Activated CD4-positive, alpha-beta T cell treated with anti-CD3 and anti-CD28 coated beads for 48 hours (primary cell): ENCODE measurements at regions not wholly inside any gene's neighbourhood (a gene's known extent, or its start where the extent isn't known, plus 50 kb on each side); places are given as distances from the start of the nearest gene placed in this dataset.
"Not testable (repeated sequence)": the region's sequence is repeated elsewhere in the genome, so short reads cannot be mapped to it uniquely, and the experiment has no call there.

Experiments used
- DNase-seq: peaks from one replicate; pipeline ENCODE4 v3.0.0-alpha.2; 2020

DNA sequence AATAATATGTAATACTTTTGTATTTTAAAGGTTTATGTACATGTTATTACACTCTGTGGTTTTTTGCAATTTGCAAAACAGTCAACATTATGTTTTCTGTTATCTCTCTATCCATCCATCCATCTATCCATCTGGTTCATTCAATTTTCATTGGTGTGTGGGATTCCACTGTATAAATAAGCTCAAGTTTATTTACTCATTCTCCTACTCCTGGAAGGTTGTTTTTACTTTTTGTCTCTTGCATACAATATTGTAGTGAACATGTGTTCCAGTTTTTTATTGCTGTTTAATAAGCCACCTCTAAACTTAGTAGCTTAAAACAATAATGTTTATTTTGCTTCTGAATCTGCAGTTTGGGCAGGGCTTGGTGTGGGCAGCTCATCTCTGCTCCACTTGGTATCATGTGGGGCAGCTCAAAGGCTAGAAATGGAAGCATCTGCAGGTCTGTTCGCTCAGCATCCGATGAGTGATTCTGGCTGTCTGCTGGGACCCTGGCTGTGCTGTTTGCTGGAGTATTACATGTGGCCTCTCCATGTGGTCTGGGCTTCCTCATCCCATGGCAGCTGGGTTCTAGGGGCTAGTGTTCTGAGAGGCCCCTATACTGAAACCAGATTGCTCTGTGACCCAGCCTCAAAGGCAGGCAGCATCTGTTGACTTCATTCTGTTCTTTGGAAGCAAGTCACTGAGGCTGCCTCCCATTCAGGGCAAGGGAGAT, 98.8 kb downstream of the SLC25A47 start:
- no peak for DNase-seq

DNA sequence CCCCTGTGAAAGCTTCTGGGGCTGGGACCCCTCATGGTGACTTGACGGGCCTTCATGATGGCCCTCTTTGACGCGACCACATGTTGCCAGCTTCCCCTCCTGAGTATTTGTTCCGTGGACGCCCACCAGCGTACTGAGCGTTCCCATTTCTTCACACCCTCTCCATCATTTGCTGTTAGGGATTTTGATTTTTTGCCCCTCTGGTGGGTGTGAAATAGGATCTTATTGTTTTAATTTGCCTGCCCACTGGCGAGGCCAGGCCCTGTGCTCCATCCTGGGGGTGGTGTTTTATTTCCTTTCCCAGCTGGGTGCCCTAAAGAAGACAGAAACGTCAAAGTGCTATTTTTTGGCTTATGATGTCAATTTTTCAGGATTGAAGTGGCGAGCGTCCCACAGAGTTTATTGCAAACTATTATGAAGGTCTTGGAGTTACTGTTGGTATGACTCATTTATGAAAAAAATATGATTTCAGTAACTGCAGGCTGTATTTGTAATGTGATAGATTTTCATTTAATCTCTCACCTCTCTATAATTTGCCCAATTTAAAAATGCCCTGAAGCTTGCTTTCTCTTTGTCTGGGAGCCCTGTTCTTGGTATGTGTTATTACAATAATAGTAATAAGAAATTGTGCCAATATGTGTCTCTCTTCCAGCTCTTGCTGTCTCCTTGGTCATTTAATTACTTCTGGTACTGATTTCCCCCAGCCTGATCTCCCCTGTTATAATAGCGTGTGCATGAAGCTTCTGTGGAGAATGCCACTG, 99.6 kb downstream of the SLC25A47 start:
- DNase-seq, result no peak

DNA sequence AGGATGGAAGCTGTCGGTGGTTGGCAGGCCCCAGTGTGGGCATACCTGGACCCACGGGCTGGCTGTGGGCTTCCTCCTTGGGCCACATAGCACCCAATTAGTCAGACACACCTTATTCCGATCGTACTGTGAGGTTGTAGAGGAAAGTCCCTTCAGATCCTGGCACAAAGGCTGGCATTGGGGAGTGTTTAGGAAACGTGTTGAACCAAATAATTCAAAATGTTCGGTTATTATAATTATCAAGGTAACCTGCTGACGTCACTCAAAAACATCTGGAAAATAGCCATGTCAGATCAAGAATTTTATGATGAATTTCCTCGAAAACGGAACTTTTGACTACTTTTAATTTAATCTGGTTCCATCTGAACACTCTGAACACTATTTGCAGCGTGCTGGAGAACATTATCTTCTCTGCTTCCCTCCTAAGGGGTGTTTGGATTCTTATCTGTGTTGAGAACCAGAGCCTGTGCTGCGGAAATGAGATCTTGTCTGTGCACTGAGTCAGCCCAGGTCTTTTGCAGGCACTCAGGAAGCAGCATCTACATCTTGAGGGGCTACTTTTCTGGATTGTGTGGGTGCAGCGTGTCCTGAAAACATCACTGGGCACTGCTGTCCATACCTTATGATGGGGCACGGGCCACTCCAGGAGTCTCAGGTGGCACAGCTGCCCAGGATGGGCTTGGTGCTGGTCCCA, 100.3 kb downstream of the SLC25A47 start:
- DNase-seq, result no peak

DNA sequence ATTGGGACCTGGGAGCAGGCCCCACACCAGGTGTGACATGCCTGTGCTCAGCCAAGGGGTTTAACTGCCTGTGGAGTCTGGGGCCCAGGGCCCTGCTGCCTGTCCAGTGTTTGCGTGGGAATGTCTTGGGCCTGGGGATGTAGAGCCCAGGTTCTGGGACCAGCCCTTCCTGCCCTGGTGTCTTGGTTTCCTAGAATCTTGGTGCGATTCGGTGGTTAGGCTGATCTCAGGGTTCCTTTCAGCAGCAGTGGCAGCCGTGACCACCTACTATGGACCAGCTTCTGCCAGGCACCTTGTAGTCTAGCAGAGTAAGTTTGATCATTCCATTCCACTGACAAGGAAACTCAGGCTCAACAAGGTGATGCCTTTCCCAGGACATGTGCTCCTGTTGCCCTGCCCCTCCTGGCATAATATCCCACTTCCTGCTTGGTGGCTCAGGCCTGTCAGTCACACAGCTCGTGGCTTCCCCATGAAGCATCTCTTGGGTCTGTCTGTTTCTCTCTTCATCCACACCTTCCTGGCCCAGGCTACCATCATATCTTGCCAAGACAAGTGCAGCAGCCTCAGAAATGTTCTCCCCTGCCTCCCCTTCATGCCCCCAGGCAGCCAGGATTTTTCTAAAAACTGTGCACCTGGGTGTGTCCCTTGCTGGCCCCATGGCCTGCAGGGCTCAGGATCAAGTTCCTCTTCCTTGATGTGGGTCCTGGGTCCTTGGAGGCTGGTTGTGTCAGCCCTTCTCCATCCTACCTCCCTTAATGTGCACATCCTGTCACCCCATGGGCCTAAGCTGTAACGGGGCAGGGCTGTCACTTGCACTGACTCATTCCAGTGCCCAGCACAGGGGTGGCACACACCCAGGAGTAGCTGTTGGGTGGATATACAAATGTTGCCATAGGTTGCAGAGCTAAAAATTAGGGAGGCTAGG, 101.6 kb downstream of the SLC25A47 start:
- no peak for DNase-seq

DNA sequence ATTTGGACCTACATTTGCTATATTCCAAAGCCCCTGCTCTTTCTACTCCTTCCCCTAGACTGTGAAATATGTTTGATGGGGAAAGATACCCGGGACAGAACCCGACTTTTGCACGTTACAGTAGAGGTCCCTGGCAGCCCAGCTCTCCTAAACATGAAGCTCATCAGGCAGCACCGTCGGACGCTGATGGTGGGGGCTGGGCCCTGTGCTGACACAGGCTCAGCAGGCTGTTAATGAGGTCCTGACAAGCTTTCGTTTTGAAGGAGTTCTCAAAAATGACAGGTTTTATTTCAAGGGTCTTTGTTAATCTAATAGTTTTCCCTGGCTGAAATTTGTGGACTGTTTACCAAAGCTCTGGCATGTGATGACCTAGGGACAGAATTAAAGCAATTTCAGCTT, 102.3 kb downstream of the SLC25A47 start:
- DNase-seq, result no peak

DNA sequence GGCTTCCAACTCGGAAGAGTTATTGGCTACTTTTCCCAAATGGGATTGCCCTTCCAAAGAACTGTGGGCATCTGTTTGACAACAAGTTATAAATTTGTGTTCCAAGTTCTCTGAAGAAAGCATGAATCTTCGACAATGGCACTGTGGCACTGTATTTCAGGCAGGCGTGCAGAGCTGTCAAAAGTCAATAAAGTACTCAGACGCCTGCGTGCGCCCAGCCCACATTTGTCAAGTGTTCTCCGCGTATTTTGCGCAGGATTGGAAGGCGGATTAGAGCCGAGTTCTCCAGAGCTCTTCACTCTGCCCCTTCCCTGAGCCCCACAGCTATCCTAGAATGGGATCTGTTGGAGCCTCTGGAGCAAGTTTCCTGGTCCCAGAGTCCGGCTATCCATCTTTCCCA, 103.2 kb downstream of the SLC25A47 start:
- no peak for DNase-seq

GRCh38 chr14:100427166-100427565, 104.0 kb downstream of the SLC25A47 start:
- DNase-seq, result no peak

- peak; percentile 19 for DNase-seq
These were observed 105.6 kb downstream of the SLC25A47 start for GRCh38 chr14:100428727-100429126.

DNA sequence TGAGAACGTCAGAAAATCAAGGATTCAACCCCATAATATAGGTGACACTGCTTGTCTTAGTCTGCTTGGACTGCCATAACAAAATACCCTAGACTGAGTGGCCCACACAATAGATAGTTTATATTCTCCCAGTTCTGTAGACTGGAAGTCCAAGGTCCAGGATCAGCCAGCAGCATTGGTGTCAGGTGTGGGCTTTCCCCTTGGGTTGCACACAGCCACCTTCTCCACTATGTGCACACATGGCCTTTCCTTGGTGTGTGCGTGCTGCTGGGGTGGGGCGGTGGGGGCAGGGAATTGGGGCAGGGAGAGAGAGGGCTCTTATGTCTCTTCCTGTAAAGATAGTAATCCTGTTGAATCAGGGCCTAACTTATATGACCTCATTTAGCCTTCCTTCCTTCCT, 106.4 kb downstream of the SLC25A47 start:
- DNase-seq, result no peak

DNA sequence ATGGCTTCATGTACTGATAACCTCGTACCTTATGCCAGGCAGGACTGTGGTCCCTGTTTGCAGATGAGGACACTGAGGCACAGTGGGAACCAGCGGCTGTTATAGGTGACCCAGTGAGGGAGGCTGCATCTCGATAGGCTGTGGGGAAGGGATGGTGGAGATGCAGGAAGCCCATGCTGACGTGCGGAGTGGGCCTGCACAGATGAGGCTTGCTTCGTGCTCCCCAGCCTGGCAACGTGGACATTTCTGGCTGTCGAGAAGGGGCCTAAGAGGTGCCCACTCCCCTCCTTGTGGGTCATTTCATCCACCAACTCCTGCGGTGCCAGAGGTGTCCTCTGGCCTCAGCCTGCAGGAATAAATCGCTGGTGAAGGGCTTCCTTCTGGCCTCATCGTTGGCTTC, 107.4 kb downstream of the SLC25A47 start:
- no peak for DNase-seq

- DNase-seq, result not testable (repeated sequence)
These were observed 108.3 kb downstream of the SLC25A47 start for GRCh38 chr14:100431461-100431860.

DNA sequence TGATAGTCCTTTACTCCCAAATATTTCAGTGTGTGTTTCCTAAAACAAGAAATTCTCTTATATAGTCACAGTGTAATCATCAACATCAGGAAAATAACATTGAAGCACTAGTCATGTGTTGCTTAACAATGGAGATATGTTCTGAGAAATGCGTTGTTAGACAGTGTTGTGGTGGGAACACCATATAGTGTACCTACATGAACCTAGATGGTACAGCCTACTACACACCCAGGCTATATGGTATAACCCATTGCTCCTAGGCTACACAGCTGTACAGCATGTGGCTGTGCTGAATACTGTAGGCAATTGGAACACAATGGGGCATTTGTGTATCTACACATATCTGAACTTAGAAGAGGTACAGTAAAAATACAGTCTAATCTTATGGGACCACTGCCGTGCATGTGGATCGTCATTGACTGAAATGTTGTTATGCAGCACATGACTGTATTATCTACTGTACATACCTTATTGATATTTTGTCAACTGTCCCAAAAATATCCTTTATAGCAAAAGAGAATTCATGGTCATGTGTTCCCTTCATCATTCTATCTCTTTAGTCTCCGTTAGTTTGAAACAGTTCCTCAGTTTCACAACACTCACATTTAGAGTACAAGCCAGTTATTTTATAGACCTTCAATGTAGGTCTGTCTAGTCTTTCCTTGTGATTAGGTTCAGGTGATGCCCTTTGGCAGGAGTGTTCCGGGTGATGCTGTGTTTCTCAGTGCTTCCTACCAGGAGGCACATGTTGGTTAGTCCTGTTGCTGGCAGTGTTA, 109.7 kb downstream of the SLC25A47 start:
- no peak for DNase-seq

DNA sequence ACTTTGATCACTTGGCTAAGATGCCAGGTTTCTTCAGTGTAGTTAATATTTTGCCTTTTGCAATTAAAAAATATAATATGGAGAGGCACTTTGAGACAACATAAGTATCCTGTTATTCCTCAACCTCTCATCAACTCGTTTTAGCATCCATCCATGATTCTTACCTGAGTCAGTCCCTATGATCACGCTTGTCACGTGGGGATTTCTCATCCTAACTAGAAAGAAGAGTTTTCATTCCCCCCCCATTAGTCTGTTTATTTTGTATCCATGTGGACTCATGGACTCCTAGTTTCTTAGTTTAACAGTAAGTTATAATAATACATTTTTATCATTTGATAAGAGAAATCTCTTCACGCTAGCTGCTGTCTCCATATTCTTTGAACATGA, 110.3 kb downstream of the SLC25A47 start:
- no peak for DNase-seq

DNA sequence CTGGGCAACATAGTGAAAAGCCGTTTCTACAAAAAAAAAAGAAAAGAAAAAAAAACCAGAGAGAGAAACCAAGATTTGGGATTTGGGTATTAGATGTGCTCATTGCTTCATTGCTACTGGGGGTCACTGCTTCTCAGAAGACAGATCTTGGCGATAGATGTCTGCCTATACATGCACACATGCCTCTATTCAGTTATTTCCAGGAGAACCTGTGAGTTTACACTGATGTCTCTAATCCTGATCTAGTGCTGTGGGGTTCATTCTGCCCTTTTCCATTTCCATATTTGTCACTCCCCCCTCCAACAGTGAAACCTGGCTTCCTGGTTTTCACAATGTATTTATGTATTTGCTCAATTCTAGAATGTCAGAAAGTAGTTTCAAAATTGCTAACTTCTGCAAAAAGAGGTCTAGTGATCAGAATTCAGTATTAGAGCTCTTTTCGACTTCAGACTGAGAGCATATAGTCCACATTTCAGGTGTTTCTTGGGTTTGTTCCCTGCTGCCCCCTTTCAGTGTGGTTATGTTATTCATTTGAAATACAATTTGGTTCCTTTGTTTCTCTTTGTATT, 111.0 kb downstream of the SLC25A47 start:
- DNase-seq, result no peak

GRCh38 chr14:100434911-100435438, 111.8 kb downstream of the SLC25A47 start:
- DNase-seq, result no peak

GRCh38 chr14:100435459-100435858, 112.3 kb downstream of the SLC25A47 start:
- DNase-seq, result no peak

DNA sequence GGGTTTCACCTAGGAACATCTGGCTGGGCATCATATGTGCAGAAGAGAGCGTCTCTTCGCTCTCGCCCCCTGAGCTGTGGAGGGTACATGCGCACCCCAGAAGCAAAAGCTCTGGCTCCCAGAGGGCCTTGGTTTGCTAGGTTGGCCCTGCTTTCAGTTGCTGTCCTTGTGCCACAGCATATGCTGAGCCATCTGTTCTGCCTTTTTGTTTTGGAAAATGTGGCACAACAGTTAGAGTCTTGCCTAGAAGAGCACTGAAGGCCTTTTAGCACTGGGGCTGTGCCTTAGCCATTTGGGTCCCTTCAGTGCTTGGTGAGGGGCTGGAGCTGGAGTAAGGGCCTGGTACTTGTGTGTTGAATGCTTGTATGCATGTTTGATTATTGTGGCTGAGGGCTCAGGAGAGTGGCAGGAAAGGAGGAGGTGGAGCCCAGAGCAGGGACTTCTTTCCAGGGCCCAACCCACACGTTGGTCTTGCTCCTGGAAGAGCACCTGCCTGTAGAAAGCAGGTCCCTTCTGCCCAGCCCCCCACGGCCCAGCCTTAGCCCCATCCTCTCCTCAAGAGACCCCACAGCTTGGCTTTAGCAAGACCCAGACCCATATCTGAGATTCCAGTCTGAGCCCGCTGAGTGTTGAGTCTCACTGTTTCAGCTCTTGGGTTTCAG, 113.7 kb downstream of the SLC25A47 start:
- no peak for DNase-seq

- DNase-seq, result no peak
These were observed 115.1 kb downstream of the SLC25A47 start for GRCh38 chr14:100438271-100438670.

DNA sequence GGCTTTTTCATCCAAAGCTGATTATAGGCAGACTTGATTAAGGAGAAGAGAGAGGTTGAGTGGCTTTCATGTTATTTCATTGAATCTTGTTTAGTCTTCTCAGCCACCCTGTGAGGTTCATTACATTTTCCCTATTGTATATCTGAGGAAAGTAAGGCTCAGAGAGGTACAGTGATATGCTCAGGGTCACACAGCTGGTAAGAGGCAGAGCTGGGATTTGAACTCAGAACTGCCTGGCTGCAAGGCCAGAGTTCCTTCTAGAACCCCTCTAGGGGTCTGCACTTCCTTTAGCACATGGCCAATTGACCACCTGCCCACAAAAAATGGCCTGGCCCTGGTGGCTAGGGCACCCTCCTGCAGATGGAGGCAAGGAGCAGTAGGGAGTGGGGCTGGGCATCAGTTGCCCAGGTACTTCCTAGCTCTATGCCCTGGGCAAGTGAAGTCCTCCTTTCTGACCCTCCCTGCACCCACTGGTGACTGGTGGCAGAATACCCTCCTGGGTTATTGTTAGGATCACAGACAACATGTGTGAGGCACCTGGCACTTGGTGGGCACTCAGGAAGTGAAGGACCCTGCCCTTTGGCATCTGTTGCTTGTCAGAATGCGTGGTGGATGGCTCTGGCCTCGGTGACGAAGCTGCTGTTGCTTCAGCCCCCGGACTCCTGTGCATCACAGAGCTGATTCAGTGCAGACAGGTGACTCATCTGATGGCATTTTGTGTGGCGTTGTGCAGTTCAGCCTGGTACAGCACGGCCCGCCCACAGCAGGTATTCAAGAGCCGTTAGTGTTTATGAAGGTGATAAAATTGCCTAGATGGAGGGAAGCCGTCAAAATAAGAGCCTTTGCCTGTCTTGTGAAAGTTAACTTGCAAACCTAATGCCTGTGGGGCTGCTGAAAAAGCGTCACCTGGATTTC, 115.8 kb downstream of the SLC25A47 start:
- DNase-seq, result peak; percentile 82

DNA sequence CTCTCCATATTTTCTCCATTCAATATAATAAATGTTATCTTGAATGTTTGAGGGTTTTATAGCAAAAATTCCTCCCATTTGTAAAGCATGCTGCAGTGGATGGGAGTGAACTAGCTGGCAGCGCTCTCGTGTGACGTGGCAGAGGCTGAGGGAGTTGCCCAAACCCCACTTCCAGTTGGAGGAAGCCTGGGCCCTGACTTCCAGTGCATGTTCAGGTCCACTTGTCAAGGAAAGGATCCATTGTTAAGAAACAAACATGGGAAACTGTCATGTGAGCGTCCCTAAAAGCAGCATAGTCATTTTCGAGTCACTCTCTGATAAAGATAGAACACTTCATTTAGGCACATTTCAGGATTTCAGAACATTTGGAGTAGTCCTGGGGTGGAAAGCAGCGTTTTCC, 116.6 kb downstream of the SLC25A47 start:
- DNase-seq, result no peak
